IMR-90 (cell line): ENCODE measurements at regions not wholly inside any gene's neighbourhood (a gene's known extent, or its start where the extent isn't known, plus 50 kb on each side); places are given as distances from the start of the nearest gene placed in this dataset.

Experiments
- ATAC-seq: fragments of 200-7000 bp; cut with Tn5 transposase; 2 replicates; pipeline ENCODE4 v1.9.1; 2020; ENCODE audit warnings: low read depth, mild to moderate bottlenecking, moderate library complexity
- BruUV-seq: library from RNA; stranded (reverse); fragments of 400-500 nt; replicated peaks from 2 replicates; lab custom pipeline; 2021; lab: Mats Ljungman, UMichigan
- CTCF ChIA-PET: fragments of 300-600 bp; formaldehyde crosslinking; extraction: SDS; loops from one replicate; lab custom pipeline; 2021; ENCODE audit warnings: antibody characterized with exemption; lab: Yijun Ruan, JAX
- POLR2A ChIA-PET: fragments of 300-600 bp; sonication (Branson Sonifier 250); formaldehyde crosslinking; loops from one replicate; lab custom pipeline; 2022; ENCODE audit warnings: antibody characterized with exemption; ENCODE audit not compliant: unreplicated experiment; lab: Charles Lee
- DNase-seq: peaks from one replicate; pipeline ENCODE4 v3.0.0; 2013
- H2AFZ ChIP-seq: replicated peaks from 2 replicates; pipeline ENCODE3; 2013; ENCODE audit warnings: low read length, mild to moderate bottlenecking; ENCODE audit not compliant: poor library complexity
- H2AK5ac ChIP-seq: 2 replicates; pipeline ENCODE4 v1.6.1; 2013; ENCODE audit warnings: low read depth, low read length, inconsistent platforms
- H2AK9ac ChIP-seq: replicated peaks from 2 replicates; pipeline ENCODE3; 2013; ENCODE audit warnings: mild to moderate bottlenecking, low read depth, low read length, moderate library complexity; ENCODE audit not compliant: poor library complexity
- H2BK120ac ChIP-seq: 2 replicates; pipeline ENCODE4 v1.6.1; 2013; ENCODE audit warnings: low read depth, low read length, inconsistent platforms
- H2BK15ac ChIP-seq: 3 replicates; pipeline ENCODE4 v1.6.1; 2013; ENCODE audit warnings: low read depth, low read length, inconsistent platforms
- H2BK20ac ChIP-seq: 2 replicates; pipeline ENCODE4 v1.6.1; 2013; ENCODE audit warnings: low read depth, mild to moderate bottlenecking, inconsistent platforms, low read length, moderate library complexity
- H2BK5ac ChIP-seq: 2 replicates; pipeline ENCODE4 v1.6.1; 2013; ENCODE audit warnings: mild to moderate bottlenecking, low read depth, low read length, inconsistent platforms; ENCODE audit not compliant: poor library complexity, severe bottlenecking
- H3K14ac ChIP-seq: replicated peaks from 2 replicates; pipeline ENCODE4 v1.6.1; 2013; ENCODE audit warnings: low read depth, low read length, inconsistent platforms
- H3K18ac ChIP-seq: 2 replicates; pipeline ENCODE4 v1.6.1; 2013; ENCODE audit warnings: low read depth, low read length, control low read depth
- H3K23ac ChIP-seq: 2 replicates; pipeline ENCODE4 v1.6.1; 2013; ENCODE audit warnings: low read depth, low read length, inconsistent platforms
- H3K27ac ChIP-seq: 2 replicates; pipeline ENCODE4 v1.5.1; 2013; ENCODE audit warnings: mild to moderate bottlenecking, control low read depth, low read length; ENCODE audit not compliant: insufficient read depth
- H3K27me3 ChIP-seq: 2 replicates; pipeline ENCODE4 v1.6.1; 2013; ENCODE audit warnings: low read length; ENCODE audit not compliant: control insufficient read depth, insufficient read depth
- H3K36me3 ChIP-seq: 2 replicates; pipeline ENCODE4 v1.6.1; 2013; ENCODE audit warnings: low read length, mixed read lengths; ENCODE audit not compliant: control insufficient read depth, insufficient read depth
- H3K4ac ChIP-seq: 2 replicates; pipeline ENCODE4 v1.6.1; 2013; ENCODE audit warnings: low read depth, low read length, inconsistent platforms
- H3K4me1 ChIP-seq: 2 replicates; pipeline ENCODE4 v1.6.1; 2013; ENCODE audit warnings: low read length, mixed read lengths; ENCODE audit not compliant: control insufficient read depth, insufficient read depth
- H3K4me2 ChIP-seq: 2 replicates; pipeline ENCODE4 v1.6.1; 2013; ENCODE audit warnings: low read depth, mild to moderate bottlenecking, control low read depth, low read length, moderate library complexity
- H3K4me3 ChIP-seq: 2 replicates; pipeline ENCODE4 v1.5.1; 2013; ENCODE audit warnings: low read depth, mild to moderate bottlenecking, control low read depth, low read length, moderate library complexity; ENCODE audit not compliant: insufficient read depth
- H3K56ac ChIP-seq: 2 replicates; pipeline ENCODE4 v1.6.1; 2013; ENCODE audit warnings: low read length, inconsistent platforms; ENCODE audit not compliant: insufficient read depth; ENCODE audit errors: extremely low read depth
- H3K79me1 ChIP-seq, 2 experiments: 2 replicates each; pipeline ENCODE4 v1.6.1; 2013; ENCODE audit warnings: low read length in 2 of 2, inconsistent platforms in 1 of 2, low read depth in 1 of 2
- H3K9ac ChIP-seq: 2 replicates; pipeline ENCODE4 v1.6.1; 2013; ENCODE audit warnings: low read depth, low read length, control low read depth
- H3K9me1 ChIP-seq: 2 replicates; pipeline ENCODE4 v1.6.1; 2013; ENCODE audit warnings: low read length, inconsistent platforms; ENCODE audit not compliant: insufficient read depth
- H3K9me3 ChIP-seq: 2 replicates; pipeline ENCODE4 v1.6.1; 2013; ENCODE audit warnings: low read length; ENCODE audit not compliant: control insufficient read depth, insufficient read depth
- H4K20me1 ChIP-seq: 2 replicates; pipeline ENCODE4 v1.6.1; 2013; ENCODE audit warnings: low read length, inconsistent platforms; ENCODE audit not compliant: insufficient read depth
- H4K5ac ChIP-seq: 2 replicates; pipeline ENCODE4 v1.6.1; 2013; ENCODE audit warnings: mild to moderate bottlenecking, low read depth, low read length, control low read depth
- H4K8ac ChIP-seq, 2 experiments: 2 replicates each; pipeline ENCODE4 v1.6.1; 2013; ENCODE audit warnings: low read depth in 2 of 2, low read length in 2 of 2, control low read depth in 1 of 2, inconsistent platforms in 1 of 2
- H4K91ac ChIP-seq: 2 replicates; pipeline ENCODE4 v1.6.1; 2013; ENCODE audit warnings: low read depth, low read length, inconsistent platforms; ENCODE audit not compliant: insufficient read depth
- CEBPB ChIP-seq: IDR thresholded peaks from 2 replicates; pipeline ENCODE4 v1.6.1; 2012; ENCODE audit warnings: low read depth, low read length, improper control_type of control experiment
- MAZ ChIP-seq: IDR thresholded peaks from 2 replicates; pipeline ENCODE4 v1.6.1; 2012; ENCODE audit warnings: low read depth, mild to moderate bottlenecking, low read length, improper control_type of control experiment, moderate library complexity, borderline replicate concordance
- MXI1 ChIP-seq: IDR thresholded peaks from 2 replicates; pipeline ENCODE4 v1.6.1; 2012; ENCODE audit warnings: low read depth, mild to moderate bottlenecking, low read length, moderate library complexity, borderline replicate concordance
- POLR2A ChIP-seq: IDR thresholded peaks from 2 replicates; pipeline ENCODE4 v1.6.1; 2012; ENCODE audit warnings: mild to moderate bottlenecking, low read depth, low read length
- RCOR1 ChIP-seq: IDR thresholded peaks from 2 replicates; pipeline ENCODE4 v1.6.1; 2012; ENCODE audit warnings: mild to moderate bottlenecking, low read length, improper control_type of control experiment; ENCODE audit not compliant: insufficient replicate concordance
- SMC3 ChIP-seq: fragments of 150-350 bp; IDR thresholded peaks from 2 replicates; pipeline ENCODE4 v1.6.1; 2016; ENCODE audit warnings: low read depth, mild to moderate bottlenecking, antibody characterized with exemption, low read length, moderate library complexity
- WGBS, 2 experiments: methylation state at CpG; one replicate each; pipeline versions ENCODE4 v1.1.5 to v1.1.7; 2013; ENCODE audit warnings: missing lambda C conversion rate in 2 of 2; ENCODE audit not compliant: insufficient read length in 1 of 2; ENCODE audit errors: extremely low coverage in 2 of 2; 5-methylcytosine and 5-hydroxymethylcytosine counted together
- dilution Hi-C: fragments of 300-500 bp; cut with HindIII; formaldehyde crosslinking; loops from one replicate; pipeline ENCODE4 v1.14.3; 2018; ENCODE audit warnings: low sequenced_read_pairs; ENCODE audit not compliant: unreplicated experiment
- in situ Hi-C: fragments of 300-500 bp; cut with MboI; formaldehyde crosslinking; loops from 3 replicates; pipeline ENCODE4 v1.14.3; 2019; ENCODE audit warnings: low sequenced_read_pairs, inconsistent platforms, mixed read lengths
- intact Hi-C: fragments of 100-400 bp; cut with micrococcal nuclease; formaldehyde crosslinking; loops from 2 replicates; pipeline ENCODE4 v1.10.0; 2022
- TF ChIP-seq, protein P1 (sequence below): conservative IDR thresholded peaks from 2 replicates; pipeline ENCODE4 v1.5.1; 2012; ENCODE audit warnings: mild to moderate bottlenecking, low read depth, low read length, improper control_type of control experiment
- TF ChIP-seq, protein P2 (sequence below): fragments of 150-350 bp; IDR thresholded peaks from 2 replicates; pipeline ENCODE4 v1.6.1; 2017; ENCODE audit warnings: mild to moderate bottlenecking, antibody characterized with exemption, low read length, low read depth
- TF ChIP-seq, protein P3 (sequence below): fragments of 150-350 bp; IDR thresholded peaks from 2 replicates; pipeline ENCODE4 v1.6.1; 2016; ENCODE audit warnings: low read depth, mild to moderate bottlenecking, low read length, moderate library complexity, borderline replicate concordance

GRCh38 chr3:106687905-106688304 is 689.3 kb upstream of the CCDC54 start:
- Histone ChIP-seq H2AK5ac (no peak overlapping the region), H2AK9ac (no peak overlapping the region), H4K5ac (no peak overlapping the region), H3K9me1 (no peaks in the 10 kb centered on the region), H3K18ac (no peak overlapping the region; the same call in 1 of the 2 replicates), H3K79me1 (no peaks in the 10 kb centered on the region), H3K14ac (no peak overlapping the region), H4K8ac (no peak overlapping the region), H3K4me1 (no peaks in the 10 kb centered on the region), H4K20me1 (no peaks in the 10 kb centered on the region), H3K9ac (no peak overlapping the region), H4K91ac (no peak overlapping the region), H3K36me3 (no peaks in the 10 kb centered on the region), H3K9me3 (no peaks in the 10 kb centered on the region), H3K4ac (no peak overlapping the region), H3K23ac (no peak overlapping the region), H2BK120ac (no peak overlapping the region), H2BK20ac (no peak overlapping the region), H2BK5ac (no peak overlapping the region), H3K4me3 (no peak overlapping the region), H2AFZ (no peak overlapping the region), H3K56ac (no peak overlapping the region), H3K4me2 (no peak overlapping the region), H3K27me3 (no peaks in the 10 kb centered on the region), H3K27ac (no peak overlapping the region), H2BK15ac (no peak overlapping the region)
- dilution Hi-C loops: no loop called here
- no TSS peak for BruUV-seq
- in situ Hi-C loops: no loop called here
- WGBS, 2 experiments: no CpG with 5 or more reads among the region's 3 CpGs
- ATAC-seq (no peak), DNase-seq (no peak)
- ChIA-PET POLR2A (no interaction called here), CTCF (interaction anchor here (0.6 to 1.0 kb wide), 4 partner anchors 37 to 1067 kb away, joined by 3 read pairs; no protein-coding TSS in a partner anchor)
- intact Hi-C loops: no loop called here
- no peak for TF ChIP-seq SMC3
- TF ChIP-seq, protein P1, sequence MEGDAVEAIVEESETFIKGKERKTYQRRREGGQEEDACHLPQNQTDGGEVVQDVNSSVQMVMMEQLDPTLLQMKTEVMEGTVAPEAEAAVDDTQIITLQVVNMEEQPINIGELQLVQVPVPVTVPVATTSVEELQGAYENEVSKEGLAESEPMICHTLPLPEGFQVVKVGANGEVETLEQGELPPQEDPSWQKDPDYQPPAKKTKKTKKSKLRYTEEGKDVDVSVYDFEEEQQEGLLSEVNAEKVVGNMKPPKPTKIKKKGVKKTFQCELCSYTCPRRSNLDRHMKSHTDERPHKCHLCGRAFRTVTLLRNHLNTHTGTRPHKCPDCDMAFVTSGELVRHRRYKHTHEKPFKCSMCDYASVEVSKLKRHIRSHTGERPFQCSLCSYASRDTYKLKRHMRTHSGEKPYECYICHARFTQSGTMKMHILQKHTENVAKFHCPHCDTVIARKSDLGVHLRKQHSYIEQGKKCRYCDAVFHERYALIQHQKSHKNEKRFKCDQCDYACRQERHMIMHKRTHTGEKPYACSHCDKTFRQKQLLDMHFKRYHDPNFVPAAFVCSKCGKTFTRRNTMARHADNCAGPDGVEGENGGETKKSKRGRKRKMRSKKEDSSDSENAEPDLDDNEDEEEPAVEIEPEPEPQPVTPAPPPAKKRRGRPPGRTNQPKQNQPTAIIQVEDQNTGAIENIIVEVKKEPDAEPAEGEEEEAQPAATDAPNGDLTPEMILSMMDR: no peak
- no peak for TF ChIP-seq RCOR1
- TF ChIP-seq, protein P2, sequence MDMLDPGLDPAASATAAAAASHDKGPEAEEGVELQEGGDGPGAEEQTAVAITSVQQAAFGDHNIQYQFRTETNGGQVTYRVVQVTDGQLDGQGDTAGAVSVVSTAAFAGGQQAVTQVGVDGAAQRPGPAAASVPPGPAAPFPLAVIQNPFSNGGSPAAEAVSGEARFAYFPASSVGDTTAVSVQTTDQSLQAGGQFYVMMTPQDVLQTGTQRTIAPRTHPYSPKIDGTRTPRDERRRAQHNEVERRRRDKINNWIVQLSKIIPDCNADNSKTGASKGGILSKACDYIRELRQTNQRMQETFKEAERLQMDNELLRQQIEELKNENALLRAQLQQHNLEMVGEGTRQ: no peak
- TF ChIP-seq CEBPB: peak; percentile 80
- TF ChIP-seq POLR2A: no peak
- no peak for TF ChIP-seq MXI1
- TF ChIP-seq, protein P3, sequence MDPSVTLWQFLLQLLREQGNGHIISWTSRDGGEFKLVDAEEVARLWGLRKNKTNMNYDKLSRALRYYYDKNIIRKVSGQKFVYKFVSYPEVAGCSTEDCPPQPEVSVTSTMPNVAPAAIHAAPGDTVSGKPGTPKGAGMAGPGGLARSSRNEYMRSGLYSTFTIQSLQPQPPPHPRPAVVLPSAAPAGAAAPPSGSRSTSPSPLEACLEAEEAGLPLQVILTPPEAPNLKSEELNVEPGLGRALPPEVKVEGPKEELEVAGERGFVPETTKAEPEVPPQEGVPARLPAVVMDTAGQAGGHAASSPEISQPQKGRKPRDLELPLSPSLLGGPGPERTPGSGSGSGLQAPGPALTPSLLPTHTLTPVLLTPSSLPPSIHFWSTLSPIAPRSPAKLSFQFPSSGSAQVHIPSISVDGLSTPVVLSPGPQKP: no peak
- no peak for TF ChIP-seq MAZ
